ENCODE measurements at regions not wholly inside any gene's neighbourhood (a gene's known extent, or its start where the extent isn't known, plus 50 kb on each side); places are given as distances from the start of the nearest gene placed in this dataset.

DNA sequence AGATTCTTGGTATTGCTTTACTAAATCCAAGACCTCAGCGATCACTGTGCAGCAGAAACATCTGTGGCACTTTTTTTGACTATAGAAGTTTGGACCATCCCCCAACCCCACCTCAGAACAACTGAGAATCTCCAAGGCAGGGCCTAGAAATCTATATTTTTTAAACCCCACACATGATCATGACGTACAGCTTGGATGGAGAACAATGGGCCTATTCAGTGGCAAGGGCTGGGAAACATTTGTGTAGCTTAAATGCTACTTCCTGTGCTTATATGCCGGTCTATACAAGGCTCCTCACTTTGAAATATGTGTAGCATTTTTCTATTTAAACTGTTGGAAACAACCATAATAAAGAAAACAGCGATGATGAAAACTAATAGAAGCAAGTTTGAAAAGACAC lies 55.1 kb upstream of the SPRED1 start:
- TF ChIP-seq EZH2 (IDR thresholded peaks at IDR 0.05) (no peak), POLR2AphosphoS5 (IDR thresholded peaks at IDR 0.05; ENCODE audit: borderline replicate concordance, low read depth, low read length) (no peak)
